K562 (cell line): ENCODE measurements at regions not wholly inside any gene's neighbourhood (a gene's known extent, or its start where the extent isn't known, plus 50 kb on each side); places are given as distances from the start of the nearest gene placed in this dataset.

Source experiments
- ARID1B ChIP-seq: fragments of 450-650 bp; IDR thresholded peaks from 2 replicates; pipeline ENCODE4 v1.6.1; 2016; ENCODE audit warnings: antibody characterized with exemption, mild to moderate bottlenecking, inconsistent platforms
- CTCF ChIP-seq, 3 experiments: IDR thresholded peaks in 2 of 3; conservative IDR thresholded peaks in 1 of 3; 2 replicates each; pipeline ENCODE4 v1.5.1; 2011 to 2012; ENCODE audit warnings: low read length in 3 of 3, mild to moderate bottlenecking in 3 of 3, control low read depth in 2 of 3, improper control_type of control experiment in 1 of 3, inconsistent platforms in 1 of 3, low read depth in 1 of 3, mixed read lengths in 1 of 3, moderate library complexity in 1 of 3; ENCODE audit not compliant: insufficient read depth in 2 of 3
- E2F1 ChIP-seq: sonication (generic); formaldehyde crosslinking; IDR thresholded peaks from 2 replicates; pipeline ENCODE4 v1.8.1; 2023; ENCODE audit warnings: mild to moderate bottlenecking, missing genetic modification reagents, moderate library complexity
- EP300 ChIP-seq: IDR thresholded peaks from 2 replicates; pipeline ENCODE4 v1.6.1; 2012; ENCODE audit warnings: low read length, improper control_type of control experiment
- KHSRP ChIP-seq: fragments of 450-650 bp; IDR thresholded peaks from 2 replicates; pipeline ENCODE4 v1.6.1; 2017
- NR3C1 ChIP-seq: sonication (generic); formaldehyde crosslinking; IDR thresholded peaks from 2 replicates; pipeline ENCODE4 v1.8.1; 2022; ENCODE audit warnings: missing genetic modification reagents
- POLR2A ChIP-seq: fragments of 450-650 bp; conservative IDR thresholded peaks from 2 replicates; pipeline ENCODE4 v1.6.1; 2016
- POLR2AphosphoS5 ChIP-seq: IDR thresholded peaks from 2 replicates; pipeline ENCODE4 v1.6.1; 2011; ENCODE audit warnings: mild to moderate bottlenecking, low read depth, low read length, moderate library complexity; ENCODE audit not compliant: control insufficient read depth, insufficient read depth
- RAD21 ChIP-seq, 2 experiments: fragments of 250-450 bp in 1 of 2; fragments of 450-650 bp in 1 of 2; sonication (Bioruptor Pico) in 1 of 2; formaldehyde crosslinking in 1 of 2; IDR thresholded peaks in 1 of 2; conservative IDR thresholded peaks in 1 of 2; 2 replicates each; pipeline versions ENCODE4 v1.4.0 to v1.8.0; 2020 to 2022; ENCODE audit warnings: mild to moderate bottlenecking in 2 of 2, moderate library complexity in 1 of 2
- RNF2 ChIP-seq: sonication (generic); IDR thresholded peaks from 2 replicates; pipeline ENCODE4 v1.6.1; 2016
- THRA ChIP-seq: fragments of 450-650 bp; IDR thresholded peaks from 2 replicates; pipeline ENCODE4 v1.6.1; 2017; ENCODE audit warnings: mild to moderate bottlenecking, moderate library complexity
- ZNF324 ChIP-seq: fragments of 250-450 bp; sonication (Bioruptor Pico); IDR thresholded peaks from 2 replicates; pipeline ENCODE4 v1.4.0; 2020; ENCODE audit warnings: mild to moderate bottlenecking
- ZNF707 ChIP-seq: fragments of 250-450 bp; sonication (Bioruptor Pico); conservative IDR thresholded peaks from 2 replicates; pipeline ENCODE4 v1.8.0; 2022; ENCODE audit warnings: inconsistent platforms, mild to moderate bottlenecking, moderate library complexity

GRCh38 chr7:19999681-20000080, 217.5 kb downstream of the MACC1 start:
- TF ChIP-seq E2F1 (no peak), NR3C1 (CRISPR knock-in tag) (no peak), RNF2 (no peak), POLR2A (no peak), POLR2AphosphoS5 (no peak), CTCF (IDR thresholded peaks at IDR 0.05 in 2 of 3, conservative IDR thresholded peaks at IDR 0.05 in 1 of 3; ENCODE audit: insufficient read depth in 2 of 3, low read depth in 1 of 3, low read length in 3 of 3) (no peak), RAD21 (CRISPR knock-in tag; conservative IDR thresholded peaks at IDR 0.05 in 1 of 2, IDR thresholded peaks at IDR 0.05 in 1 of 2) (no peak), KHSRP (no peak), THRA (no peak), ARID1B (no peak), ZNF707 (CRISPR knock-in tag) (no peak), EP300 (no peak), ZNF324 (CRISPR knock-in tag) (no peak)
